GM12875 (cell line): ENCODE measurements at regions not wholly inside any gene's neighbourhood (a gene's known extent, or its start where the extent isn't known, plus 50 kb on each side); places are given as distances from the start of the nearest gene placed in this dataset.

ENCODE experiments used
- H3K4me3 ChIP-seq: one replicate; pipeline ENCODE4 v1.5.1; 2011; ENCODE audit warnings: low read depth, low read length, control low read depth
- CTCF ChIP-seq: IDR thresholded peaks from 2 replicates; pipeline ENCODE4 v1.5.1; 2011; ENCODE audit warnings: low read depth, mild to moderate bottlenecking, control low read depth, inconsistent platforms, low read length, moderate library complexity, borderline replicate concordance; ENCODE audit not compliant: insufficient read depth

DNA sequence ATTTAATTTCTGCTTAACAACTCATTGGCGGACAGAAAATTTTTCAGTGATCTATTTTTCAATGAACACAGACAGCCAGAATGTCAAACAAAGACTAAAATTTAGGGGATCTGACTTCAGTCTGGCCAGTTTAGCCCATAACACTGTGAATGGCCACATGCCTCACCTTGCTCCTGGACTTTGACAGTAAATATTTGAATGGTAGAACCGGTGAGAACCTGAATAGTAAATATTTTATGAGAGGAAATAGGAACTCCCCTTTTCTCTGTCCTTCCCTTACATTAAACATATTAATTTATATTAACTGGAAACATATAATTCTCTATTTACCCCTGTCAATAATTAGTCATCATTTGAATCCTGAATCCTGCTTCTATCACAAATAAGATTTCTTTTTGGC lies 942.1 kb downstream of the KCNJ2 start:
- no peak for TF ChIP-seq CTCF
- H3K4me3 ChIP-seq, result no peak overlapping the region

GRCh38 chr17:71111934-71112333 lies 942.6 kb downstream of the KCNJ2 start:
- H3K4me3 ChIP-seq, result no peak overlapping the region
- no peak for TF ChIP-seq CTCF

DNA sequence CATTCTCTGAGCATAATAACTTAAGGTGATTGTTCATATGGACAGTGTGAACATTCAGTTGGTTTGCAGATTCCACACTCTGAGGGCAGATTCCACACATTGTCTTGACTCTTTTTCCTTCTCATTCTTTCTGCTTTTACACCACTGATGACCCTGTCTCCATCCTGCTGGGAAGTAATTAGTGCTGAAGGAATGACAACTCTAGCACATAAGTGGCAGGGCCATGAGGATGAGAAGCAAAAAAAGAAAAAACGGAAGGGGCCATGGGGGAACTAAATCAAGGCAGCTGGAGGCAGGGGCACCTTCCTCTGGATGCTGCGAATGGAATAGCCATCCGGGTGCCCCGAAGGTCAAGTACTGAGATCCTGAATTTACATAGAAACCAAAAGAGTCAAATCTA lies 944.0 kb downstream of the KCNJ2 start:
- no peak overlapping the region for H3K4me3 ChIP-seq
- TF ChIP-seq CTCF, result no peak

GRCh38 chr17:71114911-71115668 lies 945.8 kb downstream of the KCNJ2 start:
- no peak overlapping the region for H3K4me3 ChIP-seq
- no peak for TF ChIP-seq CTCF

GRCh38 chr17:71115669-71115972 lies 946.3 kb downstream of the KCNJ2 start:
- H3K4me3 ChIP-seq, result no peak overlapping the region
- no peak for TF ChIP-seq CTCF

GRCh38 chr17:71117466-71117865 lies 948.1 kb downstream of the KCNJ2 start:
- no peak overlapping the region for H3K4me3 ChIP-seq
- TF ChIP-seq CTCF, result no peak

DNA sequence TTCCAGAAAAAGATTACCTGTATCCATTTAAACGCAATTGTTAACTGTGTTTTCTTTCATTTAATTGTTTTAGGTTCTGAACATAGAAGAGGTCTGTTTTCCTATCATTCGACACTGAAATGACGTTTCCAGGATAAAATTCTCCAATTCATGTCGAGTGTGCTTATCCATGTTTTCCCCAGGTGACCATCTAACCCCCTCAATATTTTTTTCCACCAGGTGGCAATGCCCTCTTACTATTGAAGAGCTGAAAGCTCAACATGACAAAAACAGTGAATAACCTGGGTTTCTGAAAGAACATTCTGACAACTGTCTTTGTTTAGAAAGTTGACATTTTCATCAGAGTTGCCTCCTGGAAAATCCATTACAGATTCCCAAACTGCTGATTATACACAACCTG lies 948.7 kb downstream of the KCNJ2 start:
- TF ChIP-seq CTCF, result no peak
- H3K4me3 ChIP-seq, result no peak overlapping the region
